IMR-90 (cell line): ENCODE measurements at regions not wholly inside any gene's neighbourhood (a gene's known extent, or its start where the extent isn't known, plus 50 kb on each side); places are given as distances from the start of the nearest gene placed in this dataset.

Experiments used
- ATAC-seq: fragments of 200-7000 bp; cut with Tn5 transposase; 2 replicates; pipeline ENCODE4 v1.9.1; 2020; ENCODE audit warnings: low read depth, mild to moderate bottlenecking, moderate library complexity
- BruUV-seq: library from RNA; stranded (reverse); fragments of 400-500 nt; replicated peaks from 2 replicates; lab custom pipeline; 2021; lab: Mats Ljungman, UMichigan
- CTCF ChIA-PET: fragments of 300-600 bp; formaldehyde crosslinking; extraction: SDS; loops from one replicate; lab custom pipeline; 2021; ENCODE audit warnings: antibody characterized with exemption; lab: Yijun Ruan, JAX
- POLR2A ChIA-PET: fragments of 300-600 bp; sonication (Branson Sonifier 250); formaldehyde crosslinking; loops from one replicate; lab custom pipeline; 2022; ENCODE audit warnings: antibody characterized with exemption; ENCODE audit not compliant: unreplicated experiment; lab: Charles Lee
- DNase-seq: peaks from one replicate; pipeline ENCODE4 v3.0.0; 2013
- H2AFZ ChIP-seq: replicated peaks from 2 replicates; pipeline ENCODE3; 2013; ENCODE audit warnings: low read length, mild to moderate bottlenecking; ENCODE audit not compliant: poor library complexity
- H2AK5ac ChIP-seq: 2 replicates; pipeline ENCODE4 v1.6.1; 2013; ENCODE audit warnings: low read depth, low read length, inconsistent platforms
- H2AK9ac ChIP-seq: replicated peaks from 2 replicates; pipeline ENCODE3; 2013; ENCODE audit warnings: mild to moderate bottlenecking, low read depth, low read length, moderate library complexity; ENCODE audit not compliant: poor library complexity
- H2BK120ac ChIP-seq: 2 replicates; pipeline ENCODE4 v1.6.1; 2013; ENCODE audit warnings: low read depth, low read length, inconsistent platforms
- H2BK15ac ChIP-seq: 3 replicates; pipeline ENCODE4 v1.6.1; 2013; ENCODE audit warnings: low read depth, low read length, inconsistent platforms
- H2BK20ac ChIP-seq: 2 replicates; pipeline ENCODE4 v1.6.1; 2013; ENCODE audit warnings: low read depth, mild to moderate bottlenecking, inconsistent platforms, low read length, moderate library complexity
- H2BK5ac ChIP-seq: 2 replicates; pipeline ENCODE4 v1.6.1; 2013; ENCODE audit warnings: mild to moderate bottlenecking, low read depth, low read length, inconsistent platforms; ENCODE audit not compliant: poor library complexity, severe bottlenecking
- H3K14ac ChIP-seq: replicated peaks from 2 replicates; pipeline ENCODE4 v1.6.1; 2013; ENCODE audit warnings: low read depth, low read length, inconsistent platforms
- H3K18ac ChIP-seq: 2 replicates; pipeline ENCODE4 v1.6.1; 2013; ENCODE audit warnings: low read depth, low read length, control low read depth
- H3K23ac ChIP-seq: 2 replicates; pipeline ENCODE4 v1.6.1; 2013; ENCODE audit warnings: low read depth, low read length, inconsistent platforms
- H3K27ac ChIP-seq: 2 replicates; pipeline ENCODE4 v1.5.1; 2013; ENCODE audit warnings: mild to moderate bottlenecking, control low read depth, low read length; ENCODE audit not compliant: insufficient read depth
- H3K27me3 ChIP-seq: 2 replicates; pipeline ENCODE4 v1.6.1; 2013; ENCODE audit warnings: low read length; ENCODE audit not compliant: control insufficient read depth, insufficient read depth
- H3K36me3 ChIP-seq: 2 replicates; pipeline ENCODE4 v1.6.1; 2013; ENCODE audit warnings: low read length, mixed read lengths; ENCODE audit not compliant: control insufficient read depth, insufficient read depth
- H3K4ac ChIP-seq: 2 replicates; pipeline ENCODE4 v1.6.1; 2013; ENCODE audit warnings: low read depth, low read length, inconsistent platforms
- H3K4me1 ChIP-seq: 2 replicates; pipeline ENCODE4 v1.6.1; 2013; ENCODE audit warnings: low read length, mixed read lengths; ENCODE audit not compliant: control insufficient read depth, insufficient read depth
- H3K4me2 ChIP-seq: 2 replicates; pipeline ENCODE4 v1.6.1; 2013; ENCODE audit warnings: low read depth, mild to moderate bottlenecking, control low read depth, low read length, moderate library complexity
- H3K4me3 ChIP-seq: 2 replicates; pipeline ENCODE4 v1.5.1; 2013; ENCODE audit warnings: low read depth, mild to moderate bottlenecking, control low read depth, low read length, moderate library complexity; ENCODE audit not compliant: insufficient read depth
- H3K56ac ChIP-seq: 2 replicates; pipeline ENCODE4 v1.6.1; 2013; ENCODE audit warnings: low read length, inconsistent platforms; ENCODE audit not compliant: insufficient read depth; ENCODE audit errors: extremely low read depth
- H3K79me1 ChIP-seq, 2 experiments: 2 replicates each; pipeline ENCODE4 v1.6.1; 2013; ENCODE audit warnings: low read length in 2 of 2, inconsistent platforms in 1 of 2, low read depth in 1 of 2
- H3K9ac ChIP-seq: 2 replicates; pipeline ENCODE4 v1.6.1; 2013; ENCODE audit warnings: low read depth, low read length, control low read depth
- H3K9me1 ChIP-seq: 2 replicates; pipeline ENCODE4 v1.6.1; 2013; ENCODE audit warnings: low read length, inconsistent platforms; ENCODE audit not compliant: insufficient read depth
- H3K9me3 ChIP-seq: 2 replicates; pipeline ENCODE4 v1.6.1; 2013; ENCODE audit warnings: low read length; ENCODE audit not compliant: control insufficient read depth, insufficient read depth
- H4K20me1 ChIP-seq: 2 replicates; pipeline ENCODE4 v1.6.1; 2013; ENCODE audit warnings: low read length, inconsistent platforms; ENCODE audit not compliant: insufficient read depth
- H4K5ac ChIP-seq: 2 replicates; pipeline ENCODE4 v1.6.1; 2013; ENCODE audit warnings: mild to moderate bottlenecking, low read depth, low read length, control low read depth
- H4K8ac ChIP-seq, 2 experiments: 2 replicates each; pipeline ENCODE4 v1.6.1; 2013; ENCODE audit warnings: low read depth in 2 of 2, low read length in 2 of 2, control low read depth in 1 of 2, inconsistent platforms in 1 of 2
- H4K91ac ChIP-seq: 2 replicates; pipeline ENCODE4 v1.6.1; 2013; ENCODE audit warnings: low read depth, low read length, inconsistent platforms; ENCODE audit not compliant: insufficient read depth
- BHLHE40 ChIP-seq: fragments of 150-350 bp; IDR thresholded peaks from 2 replicates; pipeline ENCODE4 v1.6.1; 2016; ENCODE audit warnings: mild to moderate bottlenecking, low read depth, low read length
- CEBPB ChIP-seq: IDR thresholded peaks from 2 replicates; pipeline ENCODE4 v1.6.1; 2012; ENCODE audit warnings: low read depth, low read length, improper control_type of control experiment
- CHD1 ChIP-seq: IDR thresholded peaks from 2 replicates; pipeline ENCODE4 v1.6.1; 2012; ENCODE audit warnings: low read depth, low read length, improper control_type of control experiment
- CTCF ChIP-seq: conservative IDR thresholded peaks from 2 replicates; pipeline ENCODE4 v1.5.1; 2012; ENCODE audit warnings: mild to moderate bottlenecking, low read depth, low read length, improper control_type of control experiment
- FOS ChIP-seq: fragments of 150-350 bp; IDR thresholded peaks from 2 replicates; pipeline ENCODE4 v1.6.1; 2016; ENCODE audit warnings: low read depth, low read length
- MAFK ChIP-seq: IDR thresholded peaks from 2 replicates; pipeline ENCODE4 v1.6.1; 2012; ENCODE audit warnings: low read depth, low read length, improper control_type of control experiment
- MAZ ChIP-seq: IDR thresholded peaks from 2 replicates; pipeline ENCODE4 v1.6.1; 2012; ENCODE audit warnings: low read depth, mild to moderate bottlenecking, low read length, improper control_type of control experiment, moderate library complexity, borderline replicate concordance
- MXI1 ChIP-seq: IDR thresholded peaks from 2 replicates; pipeline ENCODE4 v1.6.1; 2012; ENCODE audit warnings: low read depth, mild to moderate bottlenecking, low read length, moderate library complexity, borderline replicate concordance
- NFE2L2 ChIP-seq: fragments of 150-350 bp; IDR thresholded peaks from 2 replicates; pipeline ENCODE4 v1.6.1; 2016; ENCODE audit warnings: low read depth, mild to moderate bottlenecking, low read length
- RAD21 ChIP-seq: IDR thresholded peaks from 2 replicates; pipeline ENCODE4 v1.6.1; 2012; ENCODE audit warnings: low read length, improper control_type of control experiment
- RCOR1 ChIP-seq: IDR thresholded peaks from 2 replicates; pipeline ENCODE4 v1.6.1; 2012; ENCODE audit warnings: mild to moderate bottlenecking, low read length, improper control_type of control experiment; ENCODE audit not compliant: insufficient replicate concordance
- RFX5 ChIP-seq: IDR thresholded peaks from 2 replicates; pipeline ENCODE4 v1.8.0; 2012; ENCODE audit warnings: low read depth, mild to moderate bottlenecking, low read length, moderate library complexity
- SMC3 ChIP-seq: fragments of 150-350 bp; IDR thresholded peaks from 2 replicates; pipeline ENCODE4 v1.6.1; 2016; ENCODE audit warnings: low read depth, mild to moderate bottlenecking, antibody characterized with exemption, low read length, moderate library complexity
- WGBS, 2 experiments: methylation state at CpG; one replicate each; pipeline versions ENCODE4 v1.1.5 to v1.1.7; 2013; ENCODE audit warnings: missing lambda C conversion rate in 2 of 2; ENCODE audit not compliant: insufficient read length in 1 of 2; ENCODE audit errors: extremely low coverage in 2 of 2; 5-methylcytosine and 5-hydroxymethylcytosine counted together
- dilution Hi-C: fragments of 300-500 bp; cut with HindIII; formaldehyde crosslinking; loops from one replicate; pipeline ENCODE4 v1.14.3; 2018; ENCODE audit warnings: low sequenced_read_pairs; ENCODE audit not compliant: unreplicated experiment
- in situ Hi-C: fragments of 300-500 bp; cut with MboI; formaldehyde crosslinking; loops from 3 replicates; pipeline ENCODE4 v1.14.3; 2019; ENCODE audit warnings: low sequenced_read_pairs, inconsistent platforms, mixed read lengths
- intact Hi-C: fragments of 100-400 bp; cut with micrococcal nuclease; formaldehyde crosslinking; loops from 2 replicates; pipeline ENCODE4 v1.10.0; 2022
- TF ChIP-seq, protein P1 (sequence below): fragments of 150-350 bp; IDR thresholded peaks from 2 replicates; pipeline ENCODE4 v1.6.1; 2017; ENCODE audit warnings: mild to moderate bottlenecking, antibody characterized with exemption, low read length, low read depth
- TF ChIP-seq, protein P2 (sequence below): fragments of 150-350 bp; IDR thresholded peaks from 2 replicates; pipeline ENCODE4 v1.6.1; 2016; ENCODE audit warnings: low read depth, mild to moderate bottlenecking, low read length, moderate library complexity, borderline replicate concordance

DNA sequence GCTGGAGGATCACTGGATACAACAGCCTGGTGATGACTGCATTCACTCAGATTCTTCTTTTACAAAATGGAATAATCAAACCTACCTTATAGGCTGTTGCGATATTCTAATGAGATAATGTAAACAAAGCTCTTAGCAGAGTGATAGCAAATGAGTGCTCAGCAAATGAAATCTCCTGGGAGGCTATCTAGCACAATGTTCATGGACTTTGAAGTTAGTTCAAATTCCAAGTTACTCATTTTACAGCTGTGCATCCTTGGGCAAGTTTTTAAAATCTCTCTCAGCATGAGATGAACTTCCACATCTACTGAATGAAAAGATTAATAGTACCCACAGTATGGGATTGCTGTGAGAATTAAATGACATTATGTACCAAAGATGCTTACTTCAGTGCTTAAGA lies 80.8 kb upstream of the PAPPA2 start:
- BruUV-seq = no TSS peak
- no peak overlapping the region for H2AK5ac ChIP-seq
- ATAC-seq = no peak
- H2AK9ac ChIP-seq = no peak overlapping the region
- H3K9me1 ChIP-seq = no peaks in the 10 kb centered on the region
- no peak for DNase-seq
- no peak overlapping the region for H3K14ac ChIP-seq
- H3K4ac ChIP-seq = no peak overlapping the region
- no peak overlapping the region for H3K27ac ChIP-seq
- H2BK15ac ChIP-seq = no peak overlapping the region
- no peaks in the 10 kb centered on the region for H3K36me3 ChIP-seq
- H3K23ac ChIP-seq = no peak overlapping the region
- H2BK5ac ChIP-seq = no peak overlapping the region
- H3K9ac ChIP-seq = no peak overlapping the region
- WGBS, 2 experiments = no CpG with 5 or more reads among the region's 1 CpG
- H4K20me1 ChIP-seq = no peaks in the 10 kb centered on the region
- H4K8ac ChIP-seq = no peak overlapping the region
- peaks cover 1% of the 10 kb centered on the region; the same call in 1 of the 2 replicates for H3K9me3 ChIP-seq
- no peak overlapping the region for H3K18ac ChIP-seq
- intact Hi-C loops = no loop called here
- no peak overlapping the region for H3K4me3 ChIP-seq
- H4K5ac ChIP-seq = no peak overlapping the region
- TF ChIP-seq CEBPB (no peak), NFE2L2 (no peak), BHLHE40 (no peak), RCOR1 (no peak), SMC3 (no peak), CTCF (no peak), RFX5 (no peak), MAFK (no peak), RAD21 (no peak), CHD1 (no peak), MXI1 (no peak), MAZ (no peak), FOS (no peak)
- TF ChIP-seq, protein P1, sequence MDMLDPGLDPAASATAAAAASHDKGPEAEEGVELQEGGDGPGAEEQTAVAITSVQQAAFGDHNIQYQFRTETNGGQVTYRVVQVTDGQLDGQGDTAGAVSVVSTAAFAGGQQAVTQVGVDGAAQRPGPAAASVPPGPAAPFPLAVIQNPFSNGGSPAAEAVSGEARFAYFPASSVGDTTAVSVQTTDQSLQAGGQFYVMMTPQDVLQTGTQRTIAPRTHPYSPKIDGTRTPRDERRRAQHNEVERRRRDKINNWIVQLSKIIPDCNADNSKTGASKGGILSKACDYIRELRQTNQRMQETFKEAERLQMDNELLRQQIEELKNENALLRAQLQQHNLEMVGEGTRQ = no peak
- TF ChIP-seq, protein P2, sequence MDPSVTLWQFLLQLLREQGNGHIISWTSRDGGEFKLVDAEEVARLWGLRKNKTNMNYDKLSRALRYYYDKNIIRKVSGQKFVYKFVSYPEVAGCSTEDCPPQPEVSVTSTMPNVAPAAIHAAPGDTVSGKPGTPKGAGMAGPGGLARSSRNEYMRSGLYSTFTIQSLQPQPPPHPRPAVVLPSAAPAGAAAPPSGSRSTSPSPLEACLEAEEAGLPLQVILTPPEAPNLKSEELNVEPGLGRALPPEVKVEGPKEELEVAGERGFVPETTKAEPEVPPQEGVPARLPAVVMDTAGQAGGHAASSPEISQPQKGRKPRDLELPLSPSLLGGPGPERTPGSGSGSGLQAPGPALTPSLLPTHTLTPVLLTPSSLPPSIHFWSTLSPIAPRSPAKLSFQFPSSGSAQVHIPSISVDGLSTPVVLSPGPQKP = no peak
- POLR2A ChIA-PET = no interaction called here
- no peak overlapping the region for H3K56ac ChIP-seq
- no peak overlapping the region for H4K91ac ChIP-seq
- CTCF ChIA-PET = no interaction called here
- H2BK120ac ChIP-seq = no peak overlapping the region
- dilution Hi-C loops = no loop called here
- H3K4me2 ChIP-seq = no peak overlapping the region
- H3K79me1 ChIP-seq = no peaks in the 10 kb centered on the region
- no peak overlapping the region for H2BK20ac ChIP-seq
- H3K27me3 ChIP-seq = no peaks in the 10 kb centered on the region
- no peaks in the 10 kb centered on the region for H3K4me1 ChIP-seq
- in situ Hi-C loops = no loop called here
- no peak overlapping the region for H2AFZ ChIP-seq
